ENCODE measurements at regions not wholly inside any gene's neighbourhood (a gene's known extent, or its start where the extent isn't known, plus 50 kb on each side); places are given as distances from the start of the nearest gene placed in this dataset.

GRCh38 chr15:93200081-93200836 is 111.2 kb upstream of the RGMA start:
- H3K27ac ChIP-seq: no peak overlapping the region
- DNase-seq (ENCODE audit: low spot score in 2 of 2): no peak
- no peaks in the 10 kb centered on the region for H3K27me3 ChIP-seq
- H3K36me3 ChIP-seq: no peaks in the 10 kb centered on the region
- H3K4me1 ChIP-seq: no peaks in the 10 kb centered on the region
- TF ChIP-seq POLR2AphosphoS5 (IDR thresholded peaks at IDR 0.05) (no peak), CTCF (IDR thresholded peaks at IDR 0.05) (no peak), POLR2A (IDR thresholded peaks at IDR 0.05) (no peak)
- intact Hi-C loops (cut with DNase I; ENCODE audit: low total_unique reads): no loop called here
- no peak overlapping the region for H3K4me3 ChIP-seq
- peaks cover 5 to 20% of the 10 kb centered on the region in 2 donors for H3K9me3 ChIP-seq

GRCh38 chr15:93196135-93196670 is 107.2 kb upstream of the RGMA start:
- no peaks in the 10 kb centered on the region for H3K36me3 ChIP-seq
- H3K4me3 ChIP-seq: no peak overlapping the region
- TF ChIP-seq POLR2AphosphoS5 (IDR thresholded peaks at IDR 0.05) (no peak), CTCF (IDR thresholded peaks at IDR 0.05) (no peak), POLR2A (IDR thresholded peaks at IDR 0.05) (no peak)
- intact Hi-C loops (cut with DNase I; ENCODE audit: low total_unique reads): no loop called here
- no peaks in the 10 kb centered on the region for H3K4me1 ChIP-seq
- no peaks in the 10 kb centered on the region for H3K27me3 ChIP-seq
- H3K9me3 ChIP-seq: peaks cover 5 to 20% of the 10 kb centered on the region in 2 donors
- H3K27ac ChIP-seq: no peak overlapping the region
- DNase-seq (ENCODE audit: low spot score in 2 of 2): no peak

- Histone ChIP-seq H3K4me3 (no peak overlapping the region), H3K36me3 (no peaks in the 10 kb centered on the region), H3K9me3 (peaks cover 5 to 20% of the 10 kb centered on the region in 2 donors), H3K27me3 (no peaks in the 10 kb centered on the region), H3K4me1 (no peaks in the 10 kb centered on the region), H3K27ac (no peak overlapping the region)
- intact Hi-C loops (cut with DNase I; ENCODE audit: low total_unique reads): no loop called here
- TF ChIP-seq POLR2A (IDR thresholded peaks at IDR 0.05) (no peak), POLR2AphosphoS5 (IDR thresholded peaks at IDR 0.05) (no peak), CTCF (IDR thresholded peaks at IDR 0.05) (no peak)
- DNase-seq (ENCODE audit: low spot score in 2 of 2): no peak
Measured at GRCh38 chr15:93195109-93195508, 106.1 kb upstream of the RGMA start.

GRCh38 chr15:93190238-93190637 is 101.2 kb upstream of the RGMA start:
- Histone ChIP-seq H3K27me3 (no peaks in the 10 kb centered on the region), H3K4me1 (no peaks in the 10 kb centered on the region), H3K9me3 (no peaks in the 10 kb centered on the region), H3K4me3 (no peak overlapping the region), H3K36me3 (no peaks in the 10 kb centered on the region), H3K27ac (no peak overlapping the region)
- no peak for DNase-seq (ENCODE audit: low spot score in 2 of 2)
- intact Hi-C loops (cut with DNase I; ENCODE audit: low total_unique reads): no loop called here
- no peak for TF ChIP-seq CTCF (IDR thresholded peaks at IDR 0.05)
- no peak for TF ChIP-seq POLR2A (IDR thresholded peaks at IDR 0.05)
- no peak for TF ChIP-seq POLR2AphosphoS5 (IDR thresholded peaks at IDR 0.05)

- no peaks in the 10 kb centered on the region for H3K36me3 ChIP-seq
- no peaks in the 10 kb centered on the region for H3K27me3 ChIP-seq
- intact Hi-C loops (cut with DNase I; ENCODE audit: low total_unique reads): no loop called here
- TF ChIP-seq POLR2A (IDR thresholded peaks at IDR 0.05): no peak
- TF ChIP-seq POLR2AphosphoS5 (IDR thresholded peaks at IDR 0.05): no peak
- TF ChIP-seq CTCF (IDR thresholded peaks at IDR 0.05): no peak
- no peak overlapping the region for H3K27ac ChIP-seq
- no peaks in the 10 kb centered on the region for H3K4me1 ChIP-seq
- no peak for DNase-seq (ENCODE audit: low spot score in 2 of 2)
- H3K4me3 ChIP-seq: no peak overlapping the region
- no peaks in the 10 kb centered on the region for H3K9me3 ChIP-seq
Measured at GRCh38 chr15:93189561-93189960, 100.5 kb upstream of the RGMA start.
